Jurkat, Clone E6-1 (cell line): ENCODE measurements at regions not wholly inside any gene's neighbourhood (a gene's known extent, or its start where the extent isn't known, plus 50 kb on each side); places are given as distances from the start of the nearest gene placed in this dataset.
"Not testable (repeated sequence)": the region's sequence is repeated elsewhere in the genome, so short reads cannot be mapped to it uniquely, and the experiment has no call there.

Experiments
- DNase-seq: peaks from one replicate; pipeline ENCODE4 v3.0.0-alpha.2; 2011; ENCODE audit warnings: low read depth, low spot score
- H3K4me3 ChIP-seq: 2 replicates; pipeline ENCODE4 v1.5.1; 2011; ENCODE audit warnings: mild to moderate bottlenecking, low read length, control low read depth, moderate library complexity

DNA sequence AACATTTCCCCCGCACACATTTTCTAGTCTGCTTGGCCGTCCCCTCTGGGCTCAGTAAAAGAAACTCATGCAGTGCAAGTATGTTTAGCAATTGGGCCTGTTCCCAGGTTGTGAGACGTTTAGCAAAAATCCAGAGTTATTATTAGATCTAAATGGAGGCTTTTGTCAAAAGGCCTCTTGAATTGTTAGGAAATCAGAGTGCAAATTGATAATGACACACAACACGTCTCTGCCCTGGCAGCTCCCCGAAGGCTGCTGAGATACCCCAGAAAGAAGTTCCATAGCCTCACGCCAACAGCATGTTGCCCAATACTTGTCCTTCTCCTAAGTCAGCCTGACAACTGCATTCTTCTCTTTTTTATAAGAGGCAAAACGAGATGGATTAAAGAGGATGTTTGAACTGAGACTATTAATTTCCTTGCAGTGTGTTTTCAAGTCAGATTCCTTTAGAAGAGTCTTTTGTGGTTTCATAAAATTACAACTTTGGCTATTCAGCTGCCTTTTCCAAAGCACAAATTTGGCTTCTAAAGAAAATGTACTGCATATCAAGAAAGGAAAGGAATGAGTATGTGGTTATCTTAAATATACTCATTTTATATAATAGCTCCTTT is 202.2 kb downstream of the TRIB2 start:
- DNase-seq = no peak
- no peak overlapping the region for H3K4me3 ChIP-seq

DNA sequence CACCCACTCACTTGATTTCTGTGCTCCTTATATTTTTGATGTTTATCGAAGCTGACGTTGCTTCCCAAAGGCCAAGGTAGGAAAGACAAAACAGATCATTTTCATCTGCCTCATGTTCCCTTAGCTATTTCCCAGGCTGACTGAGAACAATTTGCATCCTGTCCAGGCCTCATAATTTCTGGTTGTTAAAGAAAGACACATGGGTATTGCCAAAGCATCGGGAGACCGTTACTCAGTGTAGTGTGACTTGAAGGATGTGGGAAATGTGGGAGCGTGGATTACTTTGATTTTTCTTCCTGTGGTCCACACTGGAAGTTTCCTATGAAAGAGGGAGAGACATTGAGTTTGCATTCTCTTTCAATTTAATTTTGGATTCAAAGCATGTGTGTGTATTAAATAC is 204.6 kb downstream of the TRIB2 start:
- no peak for DNase-seq
- no peak overlapping the region for H3K4me3 ChIP-seq

DNA sequence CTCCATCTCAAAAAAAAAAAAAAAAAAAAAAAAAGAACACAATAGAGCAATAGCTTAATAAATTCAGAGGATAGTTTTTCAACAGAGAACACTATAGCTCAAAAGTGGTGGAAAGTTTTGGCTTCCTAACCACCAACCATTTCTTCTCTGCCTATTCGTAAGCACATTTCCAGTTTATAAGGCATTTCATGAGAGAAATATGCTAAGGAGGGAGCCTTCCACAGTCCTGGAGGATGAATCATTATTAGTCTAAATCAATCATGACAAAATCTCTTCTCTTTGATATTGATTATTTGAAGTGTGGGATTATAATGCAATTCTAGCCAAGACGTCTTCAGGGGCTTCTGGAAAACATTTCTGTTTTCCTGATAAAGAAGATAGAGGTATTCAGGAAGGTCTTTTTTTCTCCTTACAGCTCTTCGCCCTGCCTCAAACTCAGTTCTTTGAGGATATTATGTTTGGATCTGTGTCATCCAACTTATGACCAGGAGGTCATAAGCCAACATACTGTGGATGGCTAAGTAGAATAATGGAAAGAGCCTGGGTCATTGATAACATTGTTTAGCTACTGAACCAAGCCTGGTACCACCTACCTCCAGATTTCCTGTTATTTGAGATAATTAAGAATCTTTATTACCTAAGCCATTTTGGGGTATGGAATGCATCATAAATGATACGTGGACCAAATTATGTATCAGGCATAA is 207.3 kb downstream of the TRIB2 start:
- DNase-seq = no peak
- H3K4me3 ChIP-seq = no peak overlapping the region

DNA sequence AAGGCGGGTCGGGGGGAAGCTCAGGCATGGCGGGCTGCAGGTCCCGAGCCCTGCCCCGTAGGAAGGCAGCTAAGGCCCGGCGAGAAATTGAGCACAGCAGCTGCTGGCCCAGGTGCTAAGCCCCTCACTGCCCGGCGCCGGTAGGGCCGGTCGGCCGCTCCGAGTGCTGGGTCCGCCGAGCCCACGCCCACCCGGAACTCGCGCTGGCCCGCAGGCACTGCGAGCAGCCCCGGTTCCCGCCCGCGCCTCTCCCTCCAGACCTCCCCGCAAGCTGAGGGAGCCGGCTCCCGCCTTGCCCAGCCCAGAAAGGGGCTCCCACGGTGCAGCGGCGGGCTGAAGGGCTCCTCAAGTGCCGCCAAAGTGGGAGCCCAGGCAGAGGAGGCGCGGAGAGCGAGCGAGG is 209.9 kb downstream of the TRIB2 start:
- DNase-seq, H3K4me3 ChIP-seq: not testable (repeated sequence)

DNA sequence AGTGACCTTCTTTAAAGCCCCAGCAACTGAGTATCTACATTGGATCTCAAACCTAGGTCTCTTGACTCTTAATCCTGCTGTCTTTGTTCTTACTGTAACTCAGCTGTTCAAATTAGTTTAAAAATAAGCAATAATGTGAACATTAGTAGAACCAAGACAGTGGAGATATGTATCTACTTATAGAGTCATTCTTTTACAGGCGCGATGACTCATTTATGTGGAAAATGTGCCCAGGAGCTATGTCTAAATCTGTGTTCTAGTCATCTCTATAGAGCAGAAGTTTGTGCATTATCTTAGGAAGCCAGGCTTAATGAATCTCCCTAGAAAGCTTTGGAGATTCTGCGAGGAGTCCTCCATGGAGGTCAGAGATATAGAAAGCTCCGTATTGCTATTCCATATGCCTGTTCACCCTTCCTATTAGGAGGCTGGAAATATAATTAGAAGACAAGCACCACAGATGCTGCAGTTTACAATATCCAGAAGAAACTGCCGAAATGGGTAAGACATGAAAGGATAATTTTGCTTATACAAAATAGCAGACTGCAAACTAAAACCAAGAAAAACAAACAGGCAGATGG is 211.6 kb downstream of the TRIB2 start:
- DNase-seq = no peak
- H3K4me3 ChIP-seq = no peak overlapping the region

DNA sequence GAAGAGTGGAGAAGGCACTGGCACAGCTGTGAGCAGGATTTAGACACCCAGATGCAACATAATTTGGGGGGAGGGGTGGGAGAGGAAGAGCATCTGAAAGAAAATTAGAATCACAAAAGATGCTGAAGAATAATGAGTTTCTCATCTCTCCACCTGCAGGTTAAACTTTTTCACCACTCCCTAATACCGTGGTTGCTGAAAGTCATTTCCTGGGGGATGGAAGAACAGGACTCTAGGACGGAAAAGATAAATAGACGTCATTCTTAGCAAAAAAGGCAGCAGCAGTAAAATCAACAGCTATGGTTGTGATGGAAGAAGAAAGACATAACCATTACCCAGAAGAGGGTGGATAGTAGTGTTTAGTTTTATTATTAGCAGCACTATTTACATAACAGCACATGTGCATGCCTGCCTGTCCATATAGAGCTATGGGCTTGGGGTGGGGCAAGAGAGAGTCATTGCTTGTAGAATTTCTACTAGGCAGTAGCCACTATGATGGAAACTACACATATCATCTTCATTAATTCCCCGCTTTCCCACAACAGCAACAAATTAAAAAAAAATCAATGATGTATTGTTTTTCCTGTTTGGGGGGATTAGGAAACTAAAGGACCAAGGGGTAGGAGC is 212.2 kb downstream of the TRIB2 start:
- no peak overlapping the region for H3K4me3 ChIP-seq
- no peak for DNase-seq

DNA sequence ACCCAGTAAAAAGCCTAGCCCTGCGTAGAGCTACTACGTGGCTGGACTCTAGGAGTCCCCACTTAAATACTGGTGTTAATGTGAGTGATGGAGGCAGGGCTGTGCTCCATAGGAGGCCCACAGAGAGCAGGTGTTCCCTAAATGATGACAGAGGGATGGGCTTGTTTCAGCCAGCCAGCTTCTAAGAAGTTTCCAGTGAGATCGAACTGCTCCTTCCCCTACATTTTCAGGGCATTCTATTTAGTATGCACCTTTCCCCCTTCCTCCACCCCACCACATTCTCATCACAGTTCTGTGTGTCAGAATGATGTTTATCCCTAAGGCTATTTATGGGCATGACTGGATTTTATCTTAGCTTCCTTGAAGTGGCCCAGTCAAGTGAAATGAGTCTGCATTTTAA is 213.0 kb downstream of the TRIB2 start:
- DNase-seq = no peak
- H3K4me3 ChIP-seq = no peak overlapping the region

DNA sequence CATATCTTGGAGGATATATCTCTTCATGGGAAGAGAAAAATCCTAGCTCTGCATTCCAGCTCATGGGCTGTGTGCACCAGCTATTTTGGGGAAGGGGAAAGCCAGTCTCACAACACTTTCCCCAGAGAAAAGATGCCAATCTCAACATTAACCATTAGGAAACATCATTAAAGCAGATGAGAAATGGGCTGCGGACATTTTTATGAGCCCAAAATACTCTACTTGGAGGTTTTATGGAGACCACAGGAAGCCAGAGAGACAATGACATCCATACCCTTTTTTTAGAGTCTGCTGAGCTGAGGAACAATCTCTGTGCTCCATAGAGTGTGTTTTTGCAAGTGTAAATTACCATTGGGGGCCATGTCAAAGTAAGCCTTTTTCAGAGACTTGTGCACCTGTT is 213.7 kb downstream of the TRIB2 start:
- no peak overlapping the region for H3K4me3 ChIP-seq
- no peak for DNase-seq

DNA sequence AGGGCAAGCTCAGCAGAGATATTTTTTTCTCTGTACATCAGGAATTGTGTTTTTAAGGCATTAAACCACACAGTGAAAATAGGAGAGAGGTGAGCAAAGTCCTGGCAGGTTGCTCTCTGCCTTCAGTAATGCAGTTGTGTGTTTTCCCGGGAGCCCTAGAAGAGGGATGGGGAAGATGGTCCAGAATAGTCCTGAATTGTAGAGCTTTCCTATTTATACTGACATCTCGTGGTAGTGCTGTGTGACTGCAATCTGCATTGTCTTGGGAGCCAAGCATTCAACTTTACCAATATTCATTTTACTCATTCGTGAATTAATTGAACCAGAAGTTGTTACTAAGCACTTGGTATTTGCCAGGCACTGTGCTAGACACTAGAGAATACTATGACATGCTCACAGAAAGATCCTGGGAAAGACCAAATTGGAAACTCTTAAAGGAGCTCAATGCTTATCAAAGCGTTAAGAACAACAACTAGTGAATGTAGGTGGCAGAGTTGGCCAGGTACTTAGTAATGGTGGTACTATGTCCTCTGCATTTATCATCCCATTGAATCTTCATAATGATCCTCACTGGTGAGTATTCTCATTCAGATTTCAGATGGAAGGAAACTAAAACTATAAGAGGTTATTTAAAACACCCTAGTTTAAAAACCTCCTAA is 214.6 kb downstream of the TRIB2 start:
- no peak for DNase-seq
- H3K4me3 ChIP-seq = no peak overlapping the region

DNA sequence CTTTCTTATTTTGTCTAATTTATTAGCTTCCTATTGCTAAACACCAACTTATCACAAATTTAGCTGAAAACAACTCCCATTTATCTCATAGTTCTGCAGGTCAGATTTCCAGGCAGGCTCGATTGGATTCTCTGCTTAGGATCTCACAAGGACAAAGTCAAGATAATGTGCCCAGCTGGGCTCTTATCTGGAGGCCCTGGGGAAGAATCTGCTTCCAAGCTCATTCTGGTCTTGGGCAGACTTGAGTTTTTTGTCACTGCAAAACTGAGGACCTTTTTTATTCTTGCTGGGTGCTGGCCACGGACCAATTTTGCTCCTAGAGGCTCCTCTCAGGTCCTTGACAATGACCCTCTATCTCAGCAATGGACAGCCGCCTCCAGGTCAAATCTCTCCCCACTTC is 215.5 kb downstream of the TRIB2 start:
- no peak overlapping the region for H3K4me3 ChIP-seq
- no peak for DNase-seq

DNA sequence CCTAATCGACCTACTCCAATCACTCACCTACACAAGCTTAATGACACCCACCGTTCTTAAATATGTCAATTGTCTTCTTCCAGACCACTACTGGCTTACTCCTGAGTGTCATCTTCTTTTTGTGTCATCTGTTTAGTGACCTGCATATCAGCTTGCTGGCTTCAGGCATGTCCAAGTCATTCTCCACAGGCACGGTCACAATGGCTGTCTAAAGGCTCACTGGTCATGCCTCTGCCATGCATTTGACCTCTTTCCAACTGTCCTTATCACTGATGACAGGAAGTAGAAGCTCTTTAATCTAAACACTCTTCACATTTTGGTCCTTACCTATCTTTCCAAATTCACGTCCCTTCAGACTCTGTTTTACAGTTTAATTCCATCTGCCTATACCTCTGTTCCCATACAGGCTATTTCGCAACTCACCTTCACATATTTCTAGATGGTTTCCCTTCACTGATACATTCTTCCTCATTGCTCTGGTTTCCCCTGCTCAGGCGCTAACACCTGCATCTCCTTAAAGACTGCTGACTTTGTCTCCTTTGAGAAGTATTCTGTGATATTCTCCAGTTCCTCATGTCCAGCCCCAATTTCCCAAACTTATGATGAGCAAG is 217.5 kb downstream of the TRIB2 start:
- no peak for DNase-seq

DNA sequence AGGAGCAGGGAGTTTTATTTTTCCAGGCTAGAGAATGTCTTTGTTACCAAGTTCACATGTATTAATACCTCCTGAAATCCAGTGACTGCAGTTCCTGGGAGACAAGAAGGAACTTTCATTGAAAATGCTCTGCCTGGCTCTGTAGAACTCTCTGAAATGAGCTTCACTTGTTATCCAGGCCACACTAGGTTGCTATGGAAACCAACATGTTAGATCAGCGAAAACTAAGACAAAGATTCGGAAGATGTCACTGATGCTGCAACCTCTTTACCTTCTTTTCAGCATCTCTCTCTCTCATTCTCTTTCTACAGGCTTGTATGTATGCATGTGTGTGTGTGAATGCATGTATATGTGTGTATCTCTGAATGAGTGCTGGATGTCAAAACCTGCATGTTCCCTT is 218.5 kb downstream of the TRIB2 start:
- no peak overlapping the region for H3K4me3 ChIP-seq
- DNase-seq = no peak

More for the DNA sequence above, 217.5 kb downstream of the TRIB2 start:
- H3K4me3 ChIP-seq = no peak overlapping the region

DNA sequence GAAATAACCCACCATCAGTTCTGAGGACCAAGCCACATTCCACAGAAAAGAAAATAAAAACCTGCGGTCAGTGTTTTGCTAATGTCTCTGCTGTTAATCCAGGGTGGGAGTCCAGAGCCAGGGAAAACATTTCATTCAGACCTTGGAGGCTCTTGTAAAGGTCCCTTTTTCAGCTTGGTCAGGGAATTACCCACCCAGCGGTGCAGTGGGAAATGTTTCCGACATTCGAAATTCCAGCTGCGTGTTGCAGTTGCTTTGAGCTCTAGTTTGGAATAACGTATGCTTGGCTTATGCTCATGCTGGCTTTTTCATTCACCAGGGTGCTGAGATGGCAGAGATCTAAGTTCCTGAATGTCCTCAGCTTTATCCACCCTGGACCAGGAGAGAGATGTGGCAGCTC is 219.1 kb downstream of the TRIB2 start:
- H3K4me3 ChIP-seq = no peak overlapping the region
- no peak for DNase-seq

DNA sequence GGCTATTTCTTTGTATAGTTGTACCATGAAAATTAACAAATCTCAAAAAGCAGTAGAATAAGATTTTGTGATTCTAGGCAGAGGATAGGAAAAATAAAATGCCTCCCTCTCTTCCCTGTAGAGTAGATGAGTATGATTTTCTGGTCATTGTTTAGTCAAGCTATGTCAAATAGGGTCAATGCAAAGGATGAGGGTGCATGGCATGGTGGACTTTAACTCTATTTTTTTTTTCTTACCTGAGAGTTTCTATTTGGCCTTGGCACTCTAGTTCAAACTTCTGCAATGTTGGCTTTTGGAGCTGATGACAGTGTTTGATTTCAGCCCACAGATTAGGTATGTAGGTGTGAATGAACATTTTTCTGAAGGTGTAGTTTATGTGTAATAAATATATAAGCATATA is 224.5 kb downstream of the TRIB2 start:
- no peak for DNase-seq
- H3K4me3 ChIP-seq = no peak overlapping the region

DNA sequence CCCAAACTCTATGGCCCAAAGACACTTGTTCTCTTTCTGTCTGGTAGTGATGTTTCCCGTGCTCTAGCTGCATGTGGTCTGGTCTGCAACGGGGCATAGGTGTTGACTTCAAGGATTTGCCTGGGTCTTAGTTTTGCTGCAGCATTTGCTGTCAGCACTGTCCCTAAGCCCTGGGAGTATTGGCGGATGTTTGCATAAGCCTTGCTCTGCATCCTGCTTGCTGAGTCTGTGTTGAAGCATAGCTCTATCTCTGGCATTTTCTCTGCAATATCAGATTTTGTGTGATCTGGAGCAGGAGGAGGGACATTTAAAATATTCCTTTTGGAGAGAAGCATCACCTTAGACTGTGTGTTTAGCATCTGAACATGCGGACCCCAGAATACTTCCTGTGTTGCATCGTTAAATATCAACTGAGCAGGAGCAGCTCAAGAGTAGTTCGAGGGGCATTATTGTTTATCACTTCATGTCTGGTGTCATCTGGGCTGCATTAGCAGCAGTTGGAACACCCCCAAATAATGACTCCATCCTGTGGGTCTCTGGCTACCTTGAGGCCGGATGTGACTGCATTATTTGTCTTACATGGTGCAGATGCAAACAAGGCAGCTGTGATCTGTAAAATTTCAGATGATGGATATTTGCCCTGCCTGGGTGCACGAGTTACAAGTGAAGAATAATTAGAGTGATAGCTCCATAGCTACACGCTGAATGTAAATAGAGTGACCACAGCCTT is 231.7 kb downstream of the TRIB2 start:
- no peak overlapping the region for H3K4me3 ChIP-seq
- DNase-seq = no peak

DNA sequence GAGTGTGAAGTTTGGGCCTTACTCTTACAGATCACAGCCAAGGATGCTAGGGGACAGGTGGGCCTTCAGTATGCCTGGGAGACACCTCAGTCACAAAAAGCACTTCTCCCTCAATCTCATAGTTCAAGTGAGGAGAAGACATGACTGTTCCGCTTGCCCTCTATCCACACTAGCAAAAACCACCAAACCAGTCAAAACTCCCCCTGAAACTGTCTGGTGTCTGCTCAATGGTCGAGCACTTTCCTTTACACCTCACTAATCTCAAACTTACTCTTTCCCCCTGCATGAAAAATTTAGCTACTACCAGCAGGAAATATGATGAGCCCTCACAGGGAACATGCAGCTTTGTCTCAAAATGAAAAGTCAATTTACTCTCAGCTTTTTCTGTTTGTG is 232.2 kb downstream of the TRIB2 start:
- no peak overlapping the region for H3K4me3 ChIP-seq
- no peak for DNase-seq

DNA sequence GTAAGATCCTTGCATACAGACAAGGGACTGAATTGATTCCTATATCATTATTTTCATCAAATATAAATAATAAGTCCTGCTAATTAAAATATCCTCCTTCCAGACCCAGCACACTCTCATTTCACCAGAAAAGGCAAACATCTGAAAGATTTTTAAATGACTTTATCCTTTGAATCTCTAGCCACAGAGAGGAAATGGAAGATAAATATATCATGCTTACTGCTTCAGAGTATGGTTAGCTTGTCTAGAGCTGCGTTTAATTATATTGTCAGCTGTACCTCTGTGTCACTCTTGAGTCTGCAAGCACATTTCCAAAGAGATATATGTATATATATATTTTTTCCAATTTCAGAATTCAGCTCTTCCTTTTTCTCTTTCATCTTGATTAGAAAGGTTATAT is 232.7 kb downstream of the TRIB2 start:
- no peak for DNase-seq
- H3K4me3 ChIP-seq = no peak overlapping the region

DNA sequence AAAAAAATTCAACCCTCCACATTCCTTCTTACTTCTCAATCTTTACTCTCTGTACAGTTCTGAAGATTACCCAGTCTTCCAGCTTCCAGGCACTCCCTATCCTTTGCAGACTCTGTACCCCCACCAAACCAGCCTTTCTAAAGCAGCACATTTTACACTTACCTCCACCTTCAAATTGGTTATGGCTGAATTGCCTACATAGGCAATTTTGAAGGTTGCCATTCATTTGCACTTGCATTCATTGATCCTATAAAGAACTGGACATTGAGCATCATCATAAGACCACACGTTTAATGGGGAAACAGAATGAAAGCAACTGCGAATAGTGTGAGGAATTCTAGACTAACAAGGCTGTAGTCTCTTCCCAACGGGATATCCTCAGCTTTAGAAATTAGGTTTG is 233.4 kb downstream of the TRIB2 start:
- no peak overlapping the region for H3K4me3 ChIP-seq
- DNase-seq = no peak
